ENCODE measurements at regions not wholly inside any gene's neighbourhood (a gene's known extent, or its start where the extent isn't known, plus 50 kb on each side); places are given as distances from the start of the nearest gene placed in this dataset.

DNA sequence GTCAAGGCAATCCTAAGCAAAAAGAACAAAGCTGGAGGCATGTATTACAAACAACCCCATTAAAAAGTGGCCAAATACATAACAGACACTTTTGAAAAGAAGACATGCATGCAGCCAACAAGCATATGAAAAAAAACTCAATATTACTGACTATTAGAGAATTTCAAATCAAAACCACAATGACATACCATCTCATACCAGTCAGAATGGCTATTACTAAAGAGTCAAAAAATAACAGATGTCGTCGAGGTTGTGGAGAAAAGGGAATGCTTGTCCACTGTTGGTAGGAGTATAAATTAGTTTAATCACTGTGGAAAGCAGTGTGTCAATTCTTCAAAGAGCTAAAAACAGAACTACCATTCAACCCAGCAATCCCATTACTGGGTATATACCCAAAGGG lies 604.6 kb upstream of the GRIA3 start:
- H3K4me3 ChIP-seq (ENCODE audit: control insufficient read depth in 2 of 3, extremely low read depth in 1 of 3, insufficient read depth in 2 of 3, low read depth in 1 of 3, low read length in 3 of 3), result no peak overlapping the region
- peaks cover 8% of the 10 kb centered on the region for H3K4me1 ChIP-seq (ENCODE audit: control insufficient read depth, extremely low read depth, insufficient read depth, low read length)
- DNase-seq (ENCODE audit: low read depth, low spot score), result no peak
- H2AFZ ChIP-seq (ENCODE audit: control insufficient read depth, low read length), result no peak overlapping the region
- H3K36me3 ChIP-seq (ENCODE audit: control insufficient read depth in 2 of 2, extremely low read depth in 1 of 2, insufficient read depth in 2 of 2, low read length in 2 of 2), result no peaks in the 10 kb centered on the region
- dilution Hi-C loops (cut with MboI; ENCODE audit: extremely low pct_ligation_motif_present, low sequenced_read_pairs), result no loop called here
- H3K27ac ChIP-seq (ENCODE audit: control insufficient read depth, insufficient read depth, low read length), result no peak overlapping the region
- H4K20me1 ChIP-seq (ENCODE audit: control insufficient read depth, extremely low read depth, insufficient read depth, low read length), result no peaks in the 10 kb centered on the region
- no peak overlapping the region for H3K4me2 ChIP-seq (ENCODE audit: control insufficient read depth, extremely low read depth, insufficient read depth, low read depth, low read length)
- no peak for FAIRE-seq
- peaks cover 3% of the 10 kb centered on the region for H3K9me3 ChIP-seq (ENCODE audit: control insufficient read depth, low read depth, low read length)
- no peaks in the 10 kb centered on the region for H3K27me3 ChIP-seq (ENCODE audit: control insufficient read depth, extremely low read depth, insufficient read depth, low read length)
- no peak overlapping the region for H3K9ac ChIP-seq (ENCODE audit: control insufficient read depth, extremely low read depth, insufficient read depth, low read length)
- no peaks in the 10 kb centered on the region for H3K9me1 ChIP-seq (ENCODE audit: control insufficient read depth, extremely low read depth, insufficient read depth, low read length)
- H3K79me2 ChIP-seq (ENCODE audit: control insufficient read depth, insufficient read depth, low read length), result no peaks in the 10 kb centered on the region
- no peak for TF ChIP-seq EZH2 (IDR thresholded peaks at IDR 0.05; ENCODE audit: low read length)
- TF ChIP-seq CTCF (optimal IDR thresholded peaks at IDR 0.05 in 1 of 3, IDR thresholded peaks at IDR 0.05 in 1 of 3, conservative IDR thresholded peaks at IDR 0.05 in 1 of 3; ENCODE audit: extremely low read depth in 1 of 3, insufficient read depth in 2 of 3, low read length in 3 of 3), result no peak

GRCh38 chrX:122582280-122582974 lies 601.7 kb upstream of the GRIA3 start:
- Histone ChIP-seq H3K36me3 (ENCODE audit: control insufficient read depth in 2 of 2, extremely low read depth in 1 of 2, insufficient read depth in 2 of 2, low read length in 2 of 2) (no peaks in the 10 kb centered on the region), H3K27me3 (ENCODE audit: control insufficient read depth, extremely low read depth, insufficient read depth, low read length) (no peaks in the 10 kb centered on the region), H3K79me2 (ENCODE audit: control insufficient read depth, insufficient read depth, low read length) (no peaks in the 10 kb centered on the region), H3K27ac (ENCODE audit: control insufficient read depth, insufficient read depth, low read length) (no peak overlapping the region), H3K4me1 (ENCODE audit: control insufficient read depth, extremely low read depth, insufficient read depth, low read length) (peaks cover 8% of the 10 kb centered on the region), H3K4me3 (ENCODE audit: control insufficient read depth in 2 of 3, extremely low read depth in 1 of 3, insufficient read depth in 2 of 3, low read depth in 1 of 3, low read length in 3 of 3) (no peak overlapping the region), H3K9me1 (ENCODE audit: control insufficient read depth, extremely low read depth, insufficient read depth, low read length) (no peaks in the 10 kb centered on the region), H3K9ac (ENCODE audit: control insufficient read depth, extremely low read depth, insufficient read depth, low read length) (no peak overlapping the region), H2AFZ (ENCODE audit: control insufficient read depth, low read length) (no peak overlapping the region), H3K4me2 (ENCODE audit: control insufficient read depth, extremely low read depth, insufficient read depth, low read depth, low read length) (no peak overlapping the region), H3K9me3 (ENCODE audit: control insufficient read depth, low read depth, low read length) (no peaks in the 10 kb centered on the region), H4K20me1 (ENCODE audit: control insufficient read depth, extremely low read depth, insufficient read depth, low read length) (no peaks in the 10 kb centered on the region)
- no peak for FAIRE-seq
- dilution Hi-C loops (cut with MboI; ENCODE audit: extremely low pct_ligation_motif_present, low sequenced_read_pairs), result no loop called here
- DNase-seq (ENCODE audit: low read depth, low spot score), result no peak
- TF ChIP-seq EZH2 (IDR thresholded peaks at IDR 0.05; ENCODE audit: low read length), result no peak
- no peak for TF ChIP-seq CTCF (optimal IDR thresholded peaks at IDR 0.05 in 1 of 3, IDR thresholded peaks at IDR 0.05 in 1 of 3, conservative IDR thresholded peaks at IDR 0.05 in 1 of 3; ENCODE audit: extremely low read depth in 1 of 3, insufficient read depth in 2 of 3, low read length in 3 of 3)

Measured in keratinocyte (primary cell).